IPS-NIHi7 (cell line): ENCODE measurements at regions not wholly inside any gene's neighbourhood (a gene's known extent, or its start where the extent isn't known, plus 50 kb on each side); places are given as distances from the start of the nearest gene placed in this dataset.
"Not testable (repeated sequence)": the region's sequence is repeated elsewhere in the genome, so short reads cannot be mapped to it uniquely, and the experiment has no call there.

Experiments used
- DNase-seq: peaks from one replicate; pipeline ENCODE4 v3.0.0; 2012; ENCODE audit warnings: mixed read lengths; ENCODE audit errors: extremely low spot score

- DNase-seq = peak; percentile 96
Observed at GRCh38 chr16:85275533-85276249, 163.4 kb upstream of the CIBAR2 start.

GRCh38 chr16:85276258-85276657, 164.0 kb upstream of the CIBAR2 start:
- no peak for DNase-seq

GRCh38 chr16:85276721-85277120, 164.4 kb upstream of the CIBAR2 start:
- DNase-seq = no peak

DNA sequence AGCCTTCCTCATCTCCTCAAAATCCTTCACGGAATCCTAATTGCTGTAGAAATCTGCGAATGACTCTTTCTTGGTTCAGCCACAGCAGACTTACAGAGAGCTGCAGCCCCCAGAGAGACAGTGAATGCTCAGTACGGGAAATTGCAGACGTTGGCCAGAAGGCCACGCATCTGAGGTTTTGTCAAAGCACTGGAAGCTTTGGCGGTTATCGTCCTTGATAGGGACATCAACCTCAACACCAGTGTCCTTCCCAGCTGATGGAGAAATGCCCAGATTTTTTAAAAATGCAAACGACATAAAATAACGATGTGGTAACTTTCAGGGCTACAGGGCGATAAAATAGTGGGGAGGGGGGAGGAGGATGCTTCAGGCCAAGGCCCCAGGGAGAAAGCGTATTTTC, 166.6 kb upstream of the CIBAR2 start:
- no peak for DNase-seq

DNA sequence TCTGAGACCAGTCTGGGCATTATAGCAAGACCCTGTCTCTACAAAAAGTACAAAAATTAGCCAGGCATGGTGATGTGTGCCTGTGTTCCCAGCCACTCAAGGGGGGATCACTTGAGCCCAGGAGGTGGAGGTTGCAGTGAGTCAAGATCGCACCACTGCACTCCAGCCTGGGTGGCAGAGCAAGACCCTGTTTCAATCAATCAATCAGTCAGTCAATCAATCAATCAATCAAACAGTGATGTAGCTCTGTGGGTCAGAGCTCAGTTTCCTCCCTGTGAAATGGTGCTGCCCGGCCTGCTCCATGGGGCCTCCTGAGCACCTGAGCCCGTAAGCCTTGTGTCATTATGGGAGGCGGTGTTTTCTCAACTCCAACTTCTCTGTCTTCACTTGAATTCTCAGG, 167.1 kb upstream of the CIBAR2 start:
- no peak for DNase-seq

GRCh38 chr16:85279825-85280545, 167.7 kb upstream of the CIBAR2 start:
- no peak for DNase-seq

- no peak for DNase-seq
Observed at GRCh38 chr16:85281181-85281580, 168.9 kb upstream of the CIBAR2 start.

DNA sequence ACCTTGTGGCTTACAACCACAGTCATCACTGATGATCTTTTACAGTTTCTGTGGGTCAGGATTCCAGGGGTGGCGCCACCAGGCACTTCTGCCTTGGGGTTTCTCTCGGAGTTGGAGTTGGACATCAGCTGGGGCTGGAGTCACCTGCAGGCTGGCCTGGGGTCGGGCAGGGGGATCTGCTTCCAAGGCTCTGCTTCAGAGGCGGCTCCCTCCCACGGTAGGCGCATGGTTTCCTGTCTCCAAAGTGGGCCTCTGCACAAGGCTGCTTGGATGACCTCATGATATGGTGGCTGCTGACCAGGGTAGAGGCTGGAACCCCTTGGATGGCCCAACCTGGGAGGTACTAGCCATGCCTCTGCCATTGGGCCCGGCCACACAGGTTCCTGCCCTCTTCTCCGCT, 170.6 kb upstream of the CIBAR2 start:
- no peak for DNase-seq

DNA sequence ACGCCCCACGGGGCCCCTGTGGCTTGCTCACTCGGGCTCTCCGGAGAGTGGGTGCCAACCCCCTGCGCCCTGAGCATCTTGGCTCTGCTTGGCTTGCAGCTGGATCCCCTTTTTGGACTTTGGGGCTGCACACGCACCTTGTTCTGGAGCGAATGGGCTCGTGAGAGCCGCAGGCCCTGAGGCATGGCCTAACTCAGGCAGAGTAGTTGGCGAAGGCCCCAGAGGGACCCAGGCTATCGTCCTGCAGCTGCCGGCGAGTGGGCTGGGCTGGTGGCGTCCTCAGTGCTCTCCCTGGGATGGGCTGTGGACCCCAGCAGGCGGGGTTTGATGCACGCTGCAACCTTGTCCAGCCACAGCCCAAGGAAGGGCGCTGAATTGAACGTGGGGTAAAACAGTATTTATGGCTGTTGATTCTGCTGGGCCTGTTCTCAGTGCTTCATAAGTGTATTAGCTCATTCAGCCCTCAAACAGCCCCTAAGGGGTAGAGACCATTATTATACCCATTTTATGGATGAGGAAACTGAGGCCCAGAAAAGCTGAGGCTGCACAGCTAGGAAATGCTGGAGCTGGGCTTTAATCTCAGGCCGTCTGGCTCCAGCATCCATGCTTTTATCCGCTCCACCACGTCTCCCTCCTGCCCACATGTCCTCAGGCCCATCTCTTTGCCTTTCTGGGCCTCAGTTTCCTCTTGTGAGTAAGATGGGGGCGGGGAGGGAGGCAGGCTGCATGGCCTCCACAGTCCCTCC, 171.2 kb upstream of the CIBAR2 start:
- no peak for DNase-seq

- no peak for DNase-seq
Observed at GRCh38 chr16:85284141-85284817, 172.0 kb upstream of the CIBAR2 start.

DNA sequence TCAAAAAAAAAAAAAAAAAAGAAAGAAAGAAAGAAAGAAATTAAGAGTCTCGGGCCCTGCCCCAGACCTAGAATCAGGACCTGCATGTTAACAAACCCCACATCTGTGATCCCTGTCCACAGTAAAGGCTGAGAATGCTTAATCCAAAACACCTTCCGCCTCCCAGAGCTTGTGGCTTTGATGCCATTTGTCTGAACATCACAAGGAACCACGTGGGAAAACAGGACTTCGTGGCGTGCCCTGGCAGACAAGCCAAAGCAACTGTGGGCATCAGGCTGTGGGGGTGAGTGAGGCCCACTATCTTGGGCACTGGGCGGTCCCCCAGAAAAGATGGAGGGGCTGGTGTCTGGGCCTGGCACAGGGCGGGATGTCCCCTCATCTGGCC, 173.4 kb upstream of the CIBAR2 start:
- DNase-seq = no peak

- DNase-seq = no peak
Observed at GRCh38 chr16:85286066-85286831, 174.0 kb upstream of the CIBAR2 start.

- no peak for DNase-seq
Observed at GRCh38 chr16:85286951-85287814, 174.9 kb upstream of the CIBAR2 start.

- not testable (repeated sequence) for DNase-seq
Observed at GRCh38 chr16:85287815-85288109, 175.5 kb upstream of the CIBAR2 start.

DNA sequence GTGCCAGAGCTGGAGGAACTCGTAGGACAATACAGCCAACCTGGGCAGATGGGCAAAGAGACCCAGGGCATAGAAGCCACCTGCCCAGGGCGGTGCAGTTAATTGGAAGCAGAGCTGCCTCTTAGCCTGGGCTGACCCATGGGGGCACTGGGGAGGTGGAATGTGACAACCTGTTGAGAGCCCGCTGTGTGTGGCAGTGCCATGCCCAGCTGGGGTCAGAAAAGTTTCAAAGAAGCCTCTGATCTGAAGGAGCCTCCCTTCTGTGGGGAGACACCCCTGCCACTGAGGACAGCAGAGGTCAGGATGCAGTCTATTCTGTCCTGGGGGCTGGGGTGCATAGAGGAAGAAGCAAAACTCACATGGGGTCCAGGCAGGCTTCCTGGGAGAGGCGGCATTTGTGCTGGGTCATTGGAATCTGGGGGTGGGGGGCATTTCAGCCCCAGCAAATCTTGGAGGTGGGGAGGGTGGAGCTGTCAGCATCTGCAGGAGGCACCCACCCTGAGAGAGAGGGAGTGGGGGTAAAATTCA, 176.1 kb upstream of the CIBAR2 start:
- no peak for DNase-seq

GRCh38 chr16:85288869-85289660, 176.8 kb upstream of the CIBAR2 start:
- DNase-seq = no peak

DNA sequence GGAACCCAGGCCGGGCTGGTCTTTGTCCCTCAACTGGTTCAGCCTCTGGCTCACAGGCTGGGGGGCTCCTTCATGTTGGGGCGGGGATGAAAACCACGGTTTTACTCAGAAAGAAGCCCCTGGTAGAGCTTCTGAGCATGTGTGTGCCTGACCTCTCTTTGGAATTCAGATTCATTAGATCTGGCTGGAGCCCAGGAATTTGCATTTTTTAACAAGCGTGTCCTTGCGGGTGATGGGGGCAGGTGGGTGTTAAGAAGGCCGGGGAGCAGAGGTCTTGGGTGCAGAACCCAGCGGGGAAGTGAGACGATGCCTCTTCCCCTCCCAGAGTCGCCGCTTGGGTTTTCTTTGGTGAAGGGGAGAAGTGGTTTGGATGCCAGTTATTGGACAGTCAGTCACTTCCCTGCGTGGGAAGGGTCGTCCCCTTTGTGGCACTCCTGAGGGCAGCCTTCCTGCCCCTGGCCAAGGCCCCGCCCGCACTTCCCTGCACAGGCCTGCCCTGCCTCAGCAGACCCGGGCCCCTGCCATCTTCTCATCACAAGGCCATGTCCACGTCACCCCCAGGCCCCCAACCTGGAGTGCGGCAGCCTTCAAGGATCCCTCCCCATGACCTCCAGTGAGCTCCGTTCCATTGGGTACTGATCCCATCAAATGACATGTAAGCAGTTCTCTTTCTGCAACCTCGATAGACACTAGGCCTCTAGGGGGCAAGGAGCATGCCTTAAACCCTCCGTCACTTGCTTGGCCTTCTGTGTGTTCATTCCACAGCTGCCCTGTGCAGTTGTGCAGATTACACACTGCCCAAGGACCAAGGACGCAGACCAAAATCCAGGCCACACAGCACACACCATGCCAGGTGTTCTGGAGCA, 177.7 kb upstream of the CIBAR2 start:
- DNase-seq = no peak

- no peak for DNase-seq
Observed at GRCh38 chr16:85290626-85291301, 178.5 kb upstream of the CIBAR2 start.
